ENCODE measurements at regions not wholly inside any gene's neighbourhood (a gene's known extent, or its start where the extent isn't known, plus 50 kb on each side); places are given as distances from the start of the nearest gene placed in this dataset.

- no peak for TF ChIP-seq TCF7L2 (IDR thresholded peaks at IDR 0.05; ENCODE audit: low read depth, low read length)
- TF ChIP-seq SIN3A (IDR thresholded peaks at IDR 0.05; ENCODE audit: borderline replicate concordance, insufficient read depth, low read depth, low read length), result no peak
- TF ChIP-seq, protein P1, sequence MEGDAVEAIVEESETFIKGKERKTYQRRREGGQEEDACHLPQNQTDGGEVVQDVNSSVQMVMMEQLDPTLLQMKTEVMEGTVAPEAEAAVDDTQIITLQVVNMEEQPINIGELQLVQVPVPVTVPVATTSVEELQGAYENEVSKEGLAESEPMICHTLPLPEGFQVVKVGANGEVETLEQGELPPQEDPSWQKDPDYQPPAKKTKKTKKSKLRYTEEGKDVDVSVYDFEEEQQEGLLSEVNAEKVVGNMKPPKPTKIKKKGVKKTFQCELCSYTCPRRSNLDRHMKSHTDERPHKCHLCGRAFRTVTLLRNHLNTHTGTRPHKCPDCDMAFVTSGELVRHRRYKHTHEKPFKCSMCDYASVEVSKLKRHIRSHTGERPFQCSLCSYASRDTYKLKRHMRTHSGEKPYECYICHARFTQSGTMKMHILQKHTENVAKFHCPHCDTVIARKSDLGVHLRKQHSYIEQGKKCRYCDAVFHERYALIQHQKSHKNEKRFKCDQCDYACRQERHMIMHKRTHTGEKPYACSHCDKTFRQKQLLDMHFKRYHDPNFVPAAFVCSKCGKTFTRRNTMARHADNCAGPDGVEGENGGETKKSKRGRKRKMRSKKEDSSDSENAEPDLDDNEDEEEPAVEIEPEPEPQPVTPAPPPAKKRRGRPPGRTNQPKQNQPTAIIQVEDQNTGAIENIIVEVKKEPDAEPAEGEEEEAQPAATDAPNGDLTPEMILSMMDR (IDR thresholded peaks at IDR 0.05), result no peak
Measured at GRCh38 chr7:139159900-139160675, 50.6 kb upstream of the ZC3HAV1 start.
